HEK293T (cell line): ENCODE measurements at regions not wholly inside any gene's neighbourhood (a gene's known extent, or its start where the extent isn't known, plus 50 kb on each side); places are given as distances from the start of the nearest gene placed in this dataset.

Experiments
- CTCF ChIA-PET: fragments of 350-600 bp; formaldehyde crosslinking; extraction: SDS; loops from one replicate; lab custom pipeline; 2021; ENCODE audit warnings: antibody characterized with exemption, inconsistent platforms; lab: Yijun Ruan, JAX
- POLR2A ChIA-PET: fragments of 350-600 bp; formaldehyde crosslinking; extraction: SDS; loops from one replicate; lab custom pipeline; 2020; ENCODE audit warnings: antibody characterized with exemption, inconsistent platforms; lab: Yijun Ruan, JAX
- DNase-seq: peaks from one replicate; pipeline ENCODE4 v3.0.0; 2012; ENCODE audit warnings: mixed read lengths; ENCODE audit errors: extremely low spot score
- ARNT ChIP-seq: fragments of 450-650 bp; IDR thresholded peaks from 2 replicates; pipeline ENCODE4 v1.6.1; 2017; ENCODE audit warnings: mild to moderate bottlenecking
- BHLHE40 ChIP-seq: fragments of 450-650 bp; IDR thresholded peaks from 2 replicates; pipeline ENCODE4 v1.6.1; 2016; ENCODE audit warnings: mild to moderate bottlenecking, moderate library complexity, borderline replicate concordance
- CTBP1 ChIP-seq: fragments of 450-650 bp; IDR thresholded peaks from 2 replicates; pipeline ENCODE4 v1.6.1; 2016; ENCODE audit warnings: borderline replicate concordance
- ELF4 ChIP-seq: fragments of 450-650 bp; IDR thresholded peaks from 2 replicates; pipeline ENCODE4 v1.6.1; 2017; ENCODE audit warnings: antibody characterized with exemption
- FOXA1 ChIP-seq: fragments of 450-650 bp; IDR thresholded peaks from 2 replicates; pipeline ENCODE4 v1.6.1; 2016; ENCODE audit warnings: mild to moderate bottlenecking
- FOXK2 ChIP-seq: fragments of 450-650 bp; IDR thresholded peaks from 2 replicates; pipeline ENCODE4 v1.6.1; 2016; ENCODE audit warnings: mild to moderate bottlenecking
- FOXM1 ChIP-seq: fragments of 450-650 bp; IDR thresholded peaks from 2 replicates; pipeline ENCODE4 v1.6.1; 2017; ENCODE audit warnings: mild to moderate bottlenecking, borderline replicate concordance
- HDGF ChIP-seq: fragments of 450-650 bp; IDR thresholded peaks from 2 replicates; pipeline ENCODE4 v1.6.1; 2017; ENCODE audit warnings: antibody characterized with exemption, borderline replicate concordance
- L3MBTL2 ChIP-seq: fragments of 450-650 bp; conservative IDR thresholded peaks from 2 replicates; pipeline ENCODE4 v1.6.1; 2016; ENCODE audit warnings: mild to moderate bottlenecking
- LEF1 ChIP-seq: fragments of 450-650 bp; IDR thresholded peaks from 2 replicates; pipeline ENCODE4 v1.6.1; 2017; ENCODE audit warnings: mild to moderate bottlenecking, borderline replicate concordance
- NFRKB ChIP-seq: fragments of 450-650 bp; IDR thresholded peaks from 2 replicates; pipeline ENCODE4 v1.6.1; 2016; ENCODE audit warnings: mild to moderate bottlenecking, moderate library complexity
- PKNOX1 ChIP-seq: fragments of 450-650 bp; IDR thresholded peaks from 2 replicates; pipeline ENCODE4 v1.6.1; 2016
- SP1 ChIP-seq: fragments of 450-650 bp; IDR thresholded peaks from 2 replicates; pipeline ENCODE4 v1.6.1; 2017
- SUZ12 ChIP-seq: fragments of 450-650 bp; IDR thresholded peaks from 2 replicates; pipeline ENCODE4 v1.6.1; 2016; ENCODE audit warnings: mild to moderate bottlenecking
- TARDBP ChIP-seq: fragments of 450-650 bp; IDR thresholded peaks from 2 replicates; pipeline ENCODE4 v1.6.1; 2016
- ZNF384 ChIP-seq: fragments of 450-650 bp; IDR thresholded peaks from 2 replicates; pipeline ENCODE4 v1.6.1; 2016

GRCh38 chr1:168782559-168783116 lies 53.6 kb upstream of the DPT start:
- ChIA-PET CTCF (no interaction called here), POLR2A (no interaction called here)
- TF ChIP-seq FOXK2 (no peak), PKNOX1 (no peak), SUZ12 (no peak), LEF1 (no peak), L3MBTL2 (no peak), ARNT (no peak), ELF4 (no peak), HDGF (no peak), TARDBP (no peak), CTBP1 (no peak), NFRKB (no peak)
- no peak for DNase-seq

- no peak for TF ChIP-seq FOXA1
- TF ChIP-seq CTBP1, result no peak
- no peak for TF ChIP-seq TARDBP
- no peak for TF ChIP-seq ZNF384
- no peak for TF ChIP-seq NFRKB
- ChIA-PET POLR2A (no interaction called here), CTCF (interaction anchor here (1.5 kb wide), 1 partner anchor 9 kb away, joined by 5 read pairs; no protein-coding TSS in a partner anchor)
- no peak for DNase-seq
These were observed 54.6 kb upstream of the DPT start for GRCh38 chr1:168783458-168784210.

GRCh38 chr1:168786476-168787330 lies 57.7 kb upstream of the DPT start:
- TF ChIP-seq FOXA1 (no peak), HDGF (no peak), ARNT (no peak), ZNF384 (no peak), PKNOX1 (no peak), BHLHE40 (no peak), FOXK2 (no peak), NFRKB (no peak), FOXM1 (no peak), L3MBTL2 (no peak)
- POLR2A ChIA-PET, result no interaction called here
- CTCF ChIA-PET, result no interaction called here
- DNase-seq, result no peak

GRCh38 chr1:168788258-168788657 lies 59.3 kb upstream of the DPT start:
- ChIA-PET POLR2A (no interaction called here), CTCF (no interaction called here)
- TF ChIP-seq NFRKB (no peak), FOXM1 (no peak), SUZ12 (no peak), TARDBP (no peak), CTBP1 (no peak), BHLHE40 (no peak), HDGF (no peak)
- DNase-seq, result no peak

GRCh38 chr1:168789501-168789900 lies 60.5 kb upstream of the DPT start:
- no peak for TF ChIP-seq CTBP1
- TF ChIP-seq SP1, result no peak
- TF ChIP-seq L3MBTL2, result no peak
- TF ChIP-seq HDGF, result no peak
- TF ChIP-seq LEF1, result no peak
- no peak for TF ChIP-seq FOXA1
- TF ChIP-seq FOXK2, result no peak
- TF ChIP-seq TARDBP, result no peak
- TF ChIP-seq PKNOX1, result no peak
- TF ChIP-seq ARNT, result no peak
- no peak for TF ChIP-seq FOXM1
- TF ChIP-seq BHLHE40, result no peak
- no peak for TF ChIP-seq SUZ12
- POLR2A ChIA-PET, result no interaction called here
- DNase-seq, result no peak
- CTCF ChIA-PET, result no interaction called here

GRCh38 chr1:168792142-168792541 lies 63.1 kb upstream of the DPT start:
- ChIA-PET CTCF (no interaction called here), POLR2A (no interaction called here)
- TF ChIP-seq FOXA1 (no peak), TARDBP (no peak), ZNF384 (no peak), ARNT (no peak), HDGF (no peak), ELF4 (no peak), LEF1 (no peak), PKNOX1 (no peak), CTBP1 (no peak), BHLHE40 (no peak), L3MBTL2 (no peak), FOXM1 (no peak), NFRKB (no peak), SUZ12 (no peak), SP1 (no peak), FOXK2 (no peak)
- DNase-seq, result no peak
